Keratinocyte (primary cell): ENCODE measurements at regions not wholly inside any gene's neighbourhood (a gene's known extent, or its start where the extent isn't known, plus 50 kb on each side); places are given as distances from the start of the nearest gene placed in this dataset.

Experiments
- DNase-seq: peaks from one replicate; pipeline ENCODE4 v3.0.0-alpha.2; 2011; ENCODE audit warnings: low read depth, missing footprints, low spot score
- FAIRE-seq: peaks from 2 replicates; lab custom pipeline; 2011; peaks lifted over from hg19 to GRCh38; lab: Jason Lieb, UNC
- H2AFZ ChIP-seq: 2 replicates; pipeline ENCODE4 v1.6.0; 2012; ENCODE audit warnings: low read length, control low read depth, inconsistent platforms; ENCODE audit not compliant: control insufficient read depth
- H3K27ac ChIP-seq: 2 replicates; pipeline ENCODE4 v1.5.1; 2011; ENCODE audit warnings: low read length; ENCODE audit not compliant: control insufficient read depth, insufficient read depth
- H3K27me3 ChIP-seq: 3 replicates; pipeline ENCODE4 v1.6.0; 2011; ENCODE audit warnings: low read length; ENCODE audit not compliant: control insufficient read depth, insufficient read depth; ENCODE audit errors: extremely low read depth
- H3K36me3 ChIP-seq, 2 experiments: 2 replicates in 1 of 2; 3 replicates in 1 of 2; pipeline ENCODE4 v1.5.1; 2011; ENCODE audit warnings: low read length in 2 of 2, mild to moderate bottlenecking in 1 of 2; ENCODE audit not compliant: control insufficient read depth in 2 of 2, insufficient read depth in 2 of 2; ENCODE audit errors: extremely low read depth in 1 of 2
- H3K4me1 ChIP-seq: 3 replicates; pipeline ENCODE4 v1.5.1; 2011; ENCODE audit warnings: low read length; ENCODE audit not compliant: control insufficient read depth, insufficient read depth; ENCODE audit errors: extremely low read depth
- H3K4me2 ChIP-seq: 3 replicates; pipeline ENCODE4 v1.6.0; 2011; ENCODE audit warnings: low read depth, low read length; ENCODE audit not compliant: control insufficient read depth, insufficient read depth; ENCODE audit errors: extremely low read depth
- H3K4me3 ChIP-seq, 3 experiments: fragments of 200-600 bp in 1 of 3; sonication (generic) in 1 of 3; 2 replicates in 2 of 3; 3 replicates in 1 of 3; pipeline ENCODE4 v1.5.1; 2011 to 2016; ENCODE audit warnings: low read length in 3 of 3, mild to moderate bottlenecking in 3 of 3, control low read depth in 2 of 3, inconsistent platforms in 1 of 3, low read depth in 1 of 3, mixed read lengths in 1 of 3, mixed run types in 1 of 3, moderate library complexity in 1 of 3; ENCODE audit not compliant: control insufficient read depth in 2 of 3, insufficient read depth in 2 of 3; ENCODE audit errors: extremely low read depth in 1 of 3
- H3K79me2 ChIP-seq: 2 replicates; pipeline ENCODE4 v1.6.0; 2012; ENCODE audit warnings: low read length; ENCODE audit not compliant: control insufficient read depth, insufficient read depth
- H3K9ac ChIP-seq: 3 replicates; pipeline ENCODE4 v1.6.0; 2011; ENCODE audit warnings: low read length; ENCODE audit not compliant: control insufficient read depth, insufficient read depth; ENCODE audit errors: extremely low read depth
- H3K9me1 ChIP-seq: 3 replicates; pipeline ENCODE4 v1.6.0; 2011; ENCODE audit warnings: low read length; ENCODE audit not compliant: control insufficient read depth, insufficient read depth; ENCODE audit errors: extremely low read depth
- H3K9me3 ChIP-seq: 2 replicates; pipeline ENCODE4 v1.5.1; 2012; ENCODE audit warnings: low read depth, low read length; ENCODE audit not compliant: control insufficient read depth
- H4K20me1 ChIP-seq: 3 replicates; pipeline ENCODE4 v1.6.0; 2011; ENCODE audit warnings: low read length; ENCODE audit not compliant: control insufficient read depth, insufficient read depth; ENCODE audit errors: extremely low read depth
- EZH2 ChIP-seq: IDR thresholded peaks from one replicate; pipeline ENCODE4 v1.6.1; 2012; ENCODE audit warnings: inconsistent platforms, mild to moderate bottlenecking, low read length, moderate library complexity
- dilution Hi-C: fragments of 300-500 bp; cut with MboI; formaldehyde crosslinking; loops from one replicate; pipeline ENCODE4 v1.7.0; 2020; ENCODE audit warnings: low sequenced_read_pairs; ENCODE audit not compliant: extremely low pct_ligation_motif_present
- TF ChIP-seq, protein P1 (sequence below), 3 experiments: IDR thresholded peaks in 1 of 3; conservative IDR thresholded peaks in 1 of 3; optimal IDR thresholded peaks in 1 of 3; 2 replicates in 2 of 3; 3 replicates in 1 of 3; pipeline versions ENCODE3 to v1.5.1; 2011; ENCODE audit warnings: low read length in 3 of 3, mild to moderate bottlenecking in 3 of 3, moderate library complexity in 2 of 3, control low read depth in 1 of 3, inconsistent platforms in 1 of 3; ENCODE audit not compliant: insufficient read depth in 2 of 3; ENCODE audit errors: extremely low read depth in 1 of 3

DNA sequence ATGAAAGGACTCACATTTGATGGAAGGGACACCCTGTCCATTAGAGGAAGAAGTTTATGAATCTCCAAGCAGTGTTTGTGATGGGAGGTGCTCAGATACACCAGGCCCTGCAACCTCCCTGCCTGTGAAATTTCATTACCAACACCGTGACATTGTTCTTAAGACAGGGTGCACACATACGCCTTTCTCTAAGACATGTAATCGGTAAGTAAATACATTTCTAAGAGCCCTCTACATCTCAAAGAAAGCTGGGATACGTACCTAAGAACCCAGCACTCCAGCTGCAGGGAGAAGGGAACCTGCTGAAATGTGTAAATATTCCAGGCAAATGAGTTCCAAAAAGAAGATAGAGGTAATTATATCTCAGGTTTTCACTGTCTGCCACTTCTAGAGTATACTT, 125.0 kb upstream of the APC start:
- FAIRE-seq (no peak), DNase-seq (no peak)
- H3K4me2 ChIP-seq: no peak overlapping the region
- H3K9me1 ChIP-seq: no peaks in the 10 kb centered on the region
- no peaks in the 10 kb centered on the region for H3K4me1 ChIP-seq
- no peaks in the 10 kb centered on the region for H3K36me3 ChIP-seq
- no peak overlapping the region for H3K27ac ChIP-seq
- no peaks in the 10 kb centered on the region for H3K9me3 ChIP-seq
- H2AFZ ChIP-seq: no peak overlapping the region
- H3K4me3 ChIP-seq: no peak overlapping the region
- no peaks in the 10 kb centered on the region for H4K20me1 ChIP-seq
- TF ChIP-seq, protein P1, sequence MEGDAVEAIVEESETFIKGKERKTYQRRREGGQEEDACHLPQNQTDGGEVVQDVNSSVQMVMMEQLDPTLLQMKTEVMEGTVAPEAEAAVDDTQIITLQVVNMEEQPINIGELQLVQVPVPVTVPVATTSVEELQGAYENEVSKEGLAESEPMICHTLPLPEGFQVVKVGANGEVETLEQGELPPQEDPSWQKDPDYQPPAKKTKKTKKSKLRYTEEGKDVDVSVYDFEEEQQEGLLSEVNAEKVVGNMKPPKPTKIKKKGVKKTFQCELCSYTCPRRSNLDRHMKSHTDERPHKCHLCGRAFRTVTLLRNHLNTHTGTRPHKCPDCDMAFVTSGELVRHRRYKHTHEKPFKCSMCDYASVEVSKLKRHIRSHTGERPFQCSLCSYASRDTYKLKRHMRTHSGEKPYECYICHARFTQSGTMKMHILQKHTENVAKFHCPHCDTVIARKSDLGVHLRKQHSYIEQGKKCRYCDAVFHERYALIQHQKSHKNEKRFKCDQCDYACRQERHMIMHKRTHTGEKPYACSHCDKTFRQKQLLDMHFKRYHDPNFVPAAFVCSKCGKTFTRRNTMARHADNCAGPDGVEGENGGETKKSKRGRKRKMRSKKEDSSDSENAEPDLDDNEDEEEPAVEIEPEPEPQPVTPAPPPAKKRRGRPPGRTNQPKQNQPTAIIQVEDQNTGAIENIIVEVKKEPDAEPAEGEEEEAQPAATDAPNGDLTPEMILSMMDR (optimal IDR thresholded peaks at IDR 0.05 in 1 of 3, IDR thresholded peaks at IDR 0.05 in 1 of 3, conservative IDR thresholded peaks at IDR 0.05 in 1 of 3; ENCODE audit: extremely low read depth in 1 of 3, insufficient read depth in 2 of 3, low read length in 3 of 3): no peak
- no peak for TF ChIP-seq EZH2
- dilution Hi-C loops: no loop called here
- H3K79me2 ChIP-seq: no peaks in the 10 kb centered on the region
- H3K9ac ChIP-seq: no peak overlapping the region
- H3K27me3 ChIP-seq: peaks cover 5% of the 10 kb centered on the region

DNA sequence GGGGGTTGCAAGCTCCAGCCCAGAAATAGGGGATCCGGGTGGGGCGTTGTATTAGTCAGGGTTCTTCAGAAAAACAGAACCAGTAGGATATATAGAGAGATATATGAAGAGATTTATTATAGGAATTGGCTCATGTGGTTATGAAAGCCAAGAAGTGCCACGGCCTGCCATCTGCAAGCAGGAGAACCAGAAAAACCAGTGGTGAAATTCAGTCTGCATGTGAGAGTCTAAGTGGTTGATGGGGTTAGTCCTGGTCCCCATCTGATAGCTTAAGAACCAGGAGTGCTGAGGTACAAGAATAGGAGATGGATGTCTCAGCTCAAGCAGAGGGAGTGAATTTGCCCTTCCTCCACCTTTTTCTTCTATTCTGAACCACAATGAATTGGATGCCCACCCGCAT, 123.4 kb upstream of the APC start:
- Histone ChIP-seq H3K9me1 (no peaks in the 10 kb centered on the region), H2AFZ (no peak overlapping the region), H3K4me1 (no peaks in the 10 kb centered on the region), H3K4me3 (no peak overlapping the region), H3K9ac (no peak overlapping the region), H3K36me3 (no peaks in the 10 kb centered on the region), H3K79me2 (no peaks in the 10 kb centered on the region), H4K20me1 (no peaks in the 10 kb centered on the region), H3K27me3 (peaks cover 4% of the 10 kb centered on the region), H3K4me2 (no peak overlapping the region), H3K27ac (no peak overlapping the region), H3K9me3 (no peaks in the 10 kb centered on the region)
- DNase-seq (no peak), FAIRE-seq (no peak)
- no peak for TF ChIP-seq EZH2
- TF ChIP-seq, protein P1 (optimal IDR thresholded peaks at IDR 0.05 in 1 of 3, IDR thresholded peaks at IDR 0.05 in 1 of 3, conservative IDR thresholded peaks at IDR 0.05 in 1 of 3; ENCODE audit: extremely low read depth in 1 of 3, insufficient read depth in 2 of 3, low read length in 3 of 3): no peak
- dilution Hi-C loops: no loop called here
